AG04450 (cell line): ENCODE measurements at regions not wholly inside any gene's neighbourhood (a gene's known extent, or its start where the extent isn't known, plus 50 kb on each side); places are given as distances from the start of the nearest gene placed in this dataset.

Source experiments
- CTCF ChIA-PET: fragments of 300-600, 350-600 bp; formaldehyde crosslinking; extraction: SDS; loops from one replicate; lab custom pipeline; 2022; ENCODE audit warnings: antibody characterized with exemption, inconsistent platforms; lab: Charles Lee
- POLR2A ChIA-PET: fragments of 350-600 bp; formaldehyde crosslinking; extraction: SDS; loops from one replicate; lab custom pipeline; 2021; ENCODE audit warnings: antibody characterized with exemption, inconsistent platforms; lab: Yijun Ruan, JAX
- DNase-seq: peaks from one replicate; pipeline ENCODE4 v3.0.0-alpha.2; 2011; ENCODE audit warnings: low read depth, low spot score
- H3K27ac ChIP-seq: one replicate; pipeline ENCODE4 v1.5.1; 2012; ENCODE audit warnings: low read depth, low read length, control low read depth
- H3K27me3 ChIP-seq: one replicate; pipeline ENCODE4 v1.6.0; 2012; ENCODE audit warnings: low read length; ENCODE audit not compliant: control insufficient read depth, insufficient read depth
- H3K4me3 ChIP-seq: 2 replicates; pipeline ENCODE4 v1.5.1; 2011; ENCODE audit warnings: mild to moderate bottlenecking, low read depth, low read length, control low read depth
- H3K9me3 ChIP-seq: 2 replicates; pipeline ENCODE4 v1.5.1; 2012; ENCODE audit warnings: low read length; ENCODE audit not compliant: control insufficient read depth, insufficient read depth
- TF ChIP-seq, protein P1 (sequence below): IDR thresholded peaks from 2 replicates; pipeline ENCODE4 v1.5.1; 2011; ENCODE audit warnings: low read depth, low read length, control low read depth, inconsistent platforms

DNA sequence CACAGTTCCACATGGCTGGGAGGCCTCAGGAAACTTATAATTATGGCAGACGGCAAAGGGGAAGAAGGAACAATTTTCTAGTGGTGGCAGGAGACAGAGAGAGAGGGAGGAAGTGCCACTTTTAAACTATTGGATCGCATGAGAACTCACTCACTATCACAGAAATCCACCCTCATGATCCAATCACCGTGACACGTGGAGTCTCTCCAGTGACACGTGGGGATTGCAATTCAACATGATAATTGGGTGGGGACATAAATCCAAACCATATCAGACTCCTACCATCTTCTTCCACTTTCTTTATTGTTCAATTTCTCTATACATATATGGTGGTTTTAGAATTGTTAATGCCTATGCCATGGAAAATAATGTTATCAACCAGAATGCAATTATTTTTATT lies 103.7 kb upstream of the SYT1 start:
- ChIA-PET CTCF (no interaction called here), POLR2A (no interaction called here)
- Histone ChIP-seq H3K27ac (no peak overlapping the region), H3K27me3 (no peaks in the 10 kb centered on the region), H3K9me3 (no peaks in the 10 kb centered on the region), H3K4me3 (no peak overlapping the region)
- no peak for DNase-seq
- TF ChIP-seq, protein P1, sequence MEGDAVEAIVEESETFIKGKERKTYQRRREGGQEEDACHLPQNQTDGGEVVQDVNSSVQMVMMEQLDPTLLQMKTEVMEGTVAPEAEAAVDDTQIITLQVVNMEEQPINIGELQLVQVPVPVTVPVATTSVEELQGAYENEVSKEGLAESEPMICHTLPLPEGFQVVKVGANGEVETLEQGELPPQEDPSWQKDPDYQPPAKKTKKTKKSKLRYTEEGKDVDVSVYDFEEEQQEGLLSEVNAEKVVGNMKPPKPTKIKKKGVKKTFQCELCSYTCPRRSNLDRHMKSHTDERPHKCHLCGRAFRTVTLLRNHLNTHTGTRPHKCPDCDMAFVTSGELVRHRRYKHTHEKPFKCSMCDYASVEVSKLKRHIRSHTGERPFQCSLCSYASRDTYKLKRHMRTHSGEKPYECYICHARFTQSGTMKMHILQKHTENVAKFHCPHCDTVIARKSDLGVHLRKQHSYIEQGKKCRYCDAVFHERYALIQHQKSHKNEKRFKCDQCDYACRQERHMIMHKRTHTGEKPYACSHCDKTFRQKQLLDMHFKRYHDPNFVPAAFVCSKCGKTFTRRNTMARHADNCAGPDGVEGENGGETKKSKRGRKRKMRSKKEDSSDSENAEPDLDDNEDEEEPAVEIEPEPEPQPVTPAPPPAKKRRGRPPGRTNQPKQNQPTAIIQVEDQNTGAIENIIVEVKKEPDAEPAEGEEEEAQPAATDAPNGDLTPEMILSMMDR: no peak

DNA sequence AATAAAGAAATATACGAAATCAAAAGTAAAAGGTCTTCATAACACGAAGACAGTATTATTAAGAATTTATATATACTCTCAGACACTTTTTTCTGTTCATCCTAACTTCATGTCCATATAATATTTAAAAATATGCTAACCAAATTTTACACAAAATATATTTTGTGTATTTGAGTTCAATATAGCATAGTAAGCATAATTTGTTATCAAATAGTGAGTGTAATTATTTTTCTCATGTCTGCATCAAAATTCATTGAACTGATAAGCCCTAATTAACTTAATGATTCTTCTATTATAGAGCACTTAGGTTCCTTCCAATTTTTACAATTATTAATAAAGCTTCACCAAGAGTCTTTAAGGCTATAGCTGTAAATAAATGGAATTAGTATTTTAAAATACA lies 99.7 kb upstream of the SYT1 start:
- POLR2A ChIA-PET: no interaction called here
- Histone ChIP-seq H3K4me3 (no peak overlapping the region), H3K9me3 (no peaks in the 10 kb centered on the region), H3K27ac (no peak overlapping the region), H3K27me3 (no peaks in the 10 kb centered on the region)
- TF ChIP-seq, protein P1: no peak
- no peak for DNase-seq
- CTCF ChIA-PET: no interaction called here

DNA sequence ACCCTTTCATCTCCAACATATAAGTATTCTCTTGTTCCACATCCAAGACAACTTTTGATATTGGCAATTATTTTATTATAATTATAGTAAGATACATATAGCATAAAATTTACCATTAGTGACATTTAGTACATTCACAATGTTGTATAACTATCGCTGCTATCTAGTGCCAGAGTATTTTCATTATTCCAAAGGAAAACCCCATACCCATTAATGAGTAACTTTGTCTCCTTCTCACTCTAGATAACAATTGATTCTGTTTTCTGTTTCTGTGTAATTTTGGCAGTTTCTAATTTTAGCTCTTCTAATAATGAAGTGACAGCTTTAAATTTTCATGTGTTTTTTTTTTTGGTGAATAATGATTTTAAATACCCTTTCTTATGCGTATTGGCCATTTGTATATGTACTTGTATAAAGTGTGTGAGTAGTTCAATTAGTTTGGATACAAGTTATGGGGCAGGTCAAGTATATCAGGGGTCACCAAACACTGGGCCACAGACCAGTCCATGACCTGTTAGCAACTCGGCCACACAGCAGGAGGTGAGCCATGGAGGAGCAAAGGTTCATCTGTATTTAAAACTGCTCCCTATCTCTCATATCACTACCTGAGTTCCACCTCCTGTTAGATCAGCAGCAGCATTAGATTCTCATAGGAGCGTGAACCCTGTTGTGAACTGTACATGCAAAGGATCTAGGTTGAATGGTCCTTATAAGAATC lies 97.2 kb upstream of the SYT1 start:
- H3K4me3 ChIP-seq: no peak overlapping the region
- no peak overlapping the region for H3K27ac ChIP-seq
- TF ChIP-seq, protein P1: no peak
- no peak for DNase-seq
- ChIA-PET POLR2A (no interaction called here), CTCF (no interaction called here)
- H3K9me3 ChIP-seq: no peaks in the 10 kb centered on the region
- no peaks in the 10 kb centered on the region for H3K27me3 ChIP-seq

DNA sequence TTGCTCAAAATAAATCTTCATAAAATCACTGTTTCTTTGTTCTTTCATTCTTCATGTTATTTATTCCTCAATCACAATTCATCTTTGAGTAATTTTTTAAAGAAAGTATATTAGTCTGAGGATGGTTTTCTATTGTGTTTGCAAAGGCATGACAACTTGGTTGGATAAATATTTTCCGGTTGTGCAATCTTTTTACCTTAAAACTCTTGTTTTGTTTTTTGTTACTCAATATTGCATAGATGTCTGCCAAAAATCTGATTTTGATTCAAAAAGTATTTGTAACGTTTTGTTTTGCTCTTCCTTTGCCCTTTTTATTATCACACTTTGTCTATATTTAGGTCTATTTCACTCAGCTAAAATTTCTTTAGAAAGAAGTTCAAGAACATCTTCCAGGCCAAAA lies 86.2 kb upstream of the SYT1 start:
- DNase-seq: no peak
- Histone ChIP-seq H3K27me3 (no peaks in the 10 kb centered on the region), H3K9me3 (no peaks in the 10 kb centered on the region), H3K4me3 (no peak overlapping the region), H3K27ac (no peak overlapping the region)
- ChIA-PET CTCF (no interaction called here), POLR2A (no interaction called here)
- TF ChIP-seq, protein P1: no peak

DNA sequence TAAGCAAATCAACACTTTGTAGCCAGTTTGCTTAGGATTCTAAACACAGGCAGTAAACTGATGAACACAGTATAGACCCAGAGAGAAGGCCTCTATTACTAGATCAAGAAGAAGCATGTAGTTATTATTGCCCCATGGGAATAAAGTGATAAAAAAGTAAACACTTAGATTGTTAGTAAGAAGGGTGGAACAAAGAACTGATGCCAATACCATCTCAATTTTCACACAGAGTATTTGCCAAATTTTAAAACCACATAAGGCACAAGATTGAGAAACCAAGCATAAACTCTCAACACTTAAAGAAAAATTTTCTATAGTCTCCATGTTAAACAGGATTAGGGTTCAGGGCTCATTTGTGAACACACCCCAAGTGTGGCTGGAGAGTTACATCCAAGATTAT lies 77.0 kb upstream of the SYT1 start:
- no peaks in the 10 kb centered on the region for H3K9me3 ChIP-seq
- no peak overlapping the region for H3K4me3 ChIP-seq
- CTCF ChIA-PET: no interaction called here
- DNase-seq: no peak
- H3K27me3 ChIP-seq: no peaks in the 10 kb centered on the region
- POLR2A ChIA-PET: no interaction called here
- no peak overlapping the region for H3K27ac ChIP-seq
- TF ChIP-seq, protein P1: no peak
